ENCODE measurements at regions not wholly inside any gene's neighbourhood (a gene's known extent, or its start where the extent isn't known, plus 50 kb on each side); places are given as distances from the start of the nearest gene placed in this dataset.

GRCh38 chr12:83472772-83473171, 786.1 kb downstream of the TMTC2 start:
- TF ChIP-seq, protein P1, sequence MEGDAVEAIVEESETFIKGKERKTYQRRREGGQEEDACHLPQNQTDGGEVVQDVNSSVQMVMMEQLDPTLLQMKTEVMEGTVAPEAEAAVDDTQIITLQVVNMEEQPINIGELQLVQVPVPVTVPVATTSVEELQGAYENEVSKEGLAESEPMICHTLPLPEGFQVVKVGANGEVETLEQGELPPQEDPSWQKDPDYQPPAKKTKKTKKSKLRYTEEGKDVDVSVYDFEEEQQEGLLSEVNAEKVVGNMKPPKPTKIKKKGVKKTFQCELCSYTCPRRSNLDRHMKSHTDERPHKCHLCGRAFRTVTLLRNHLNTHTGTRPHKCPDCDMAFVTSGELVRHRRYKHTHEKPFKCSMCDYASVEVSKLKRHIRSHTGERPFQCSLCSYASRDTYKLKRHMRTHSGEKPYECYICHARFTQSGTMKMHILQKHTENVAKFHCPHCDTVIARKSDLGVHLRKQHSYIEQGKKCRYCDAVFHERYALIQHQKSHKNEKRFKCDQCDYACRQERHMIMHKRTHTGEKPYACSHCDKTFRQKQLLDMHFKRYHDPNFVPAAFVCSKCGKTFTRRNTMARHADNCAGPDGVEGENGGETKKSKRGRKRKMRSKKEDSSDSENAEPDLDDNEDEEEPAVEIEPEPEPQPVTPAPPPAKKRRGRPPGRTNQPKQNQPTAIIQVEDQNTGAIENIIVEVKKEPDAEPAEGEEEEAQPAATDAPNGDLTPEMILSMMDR (conservative IDR thresholded peaks at IDR 0.05; ENCODE audit: low read depth, low read length) = no peak
- TF ChIP-seq CEBPB (IDR thresholded peaks at IDR 0.05; ENCODE audit: low read depth, low read length) = no peak
- TF ChIP-seq BHLHE40 (IDR thresholded peaks at IDR 0.05; ENCODE audit: low read depth, low read length) = no peak
- TF ChIP-seq MAFK (IDR thresholded peaks at IDR 0.05; ENCODE audit: low read depth, low read length) = no peak
- no peak for TF ChIP-seq MXI1 (IDR thresholded peaks at IDR 0.05; ENCODE audit: borderline replicate concordance, low read depth, low read length)
- no peak for TF ChIP-seq ELK1 (IDR thresholded peaks at IDR 0.05; ENCODE audit: borderline replicate concordance, low read depth, low read length)
- no peak for TF ChIP-seq POLR2A (IDR thresholded peaks at IDR 0.05; ENCODE audit: low read depth, low read length)
- TF ChIP-seq USF2 (IDR thresholded peaks at IDR 0.05; ENCODE audit: low read depth, low read length) = no peak
- no peak for TF ChIP-seq MAZ (IDR thresholded peaks at IDR 0.05; ENCODE audit: borderline replicate concordance, low read depth, low read length)
- TF ChIP-seq RFX5 (IDR thresholded peaks at IDR 0.05; ENCODE audit: low read depth, low read length) = no peak

All from IMR-90 (cell line).